Panc1 (cell line): ENCODE measurements at regions not wholly inside any gene's neighbourhood (a gene's known extent, or its start where the extent isn't known, plus 50 kb on each side); places are given as distances from the start of the nearest gene placed in this dataset.

ENCODE experiments used
- ATAC-seq: fragments of 200-7000 bp; cut with Tn5 transposase; 2 replicates; pipeline ENCODE4 v1.9.1; 2020; ENCODE audit warnings: mild to moderate bottlenecking, moderate library complexity
- BruUV-seq: library from RNA; stranded (reverse); fragments of 400-500 nt; replicated peaks from 2 replicates; lab custom pipeline; 2021; lab: Mats Ljungman, UMichigan
- CTCF ChIA-PET: fragments of 300-600 bp; sonication (Branson Sonifier 250); formaldehyde crosslinking; loops from one replicate; lab custom pipeline; 2022; ENCODE audit warnings: antibody characterized with exemption; lab: Charles Lee
- POLR2A ChIA-PET: fragments of 300-600 bp; sonication (Branson Sonifier 250); formaldehyde crosslinking; loops from one replicate; lab custom pipeline; 2022; ENCODE audit warnings: antibody characterized with exemption; lab: Charles Lee
- DNase-seq: peaks from one replicate; pipeline ENCODE4 v3.0.0-alpha.2; 2010; ENCODE audit warnings: low read depth, low spot score
- H3K27ac ChIP-seq: 2 replicates; pipeline ENCODE4 v1.5.1; 2011; ENCODE audit warnings: mild to moderate bottlenecking, low read length, inconsistent platforms
- H3K27me3 ChIP-seq: fragments of 200-500 bp; sonication (Bioruptor generic); 2 replicates; pipeline ENCODE4 v1.6.0; 2014; ENCODE audit warnings: low read length, inconsistent platforms; ENCODE audit not compliant: control insufficient read depth, insufficient read depth
- H3K36me3 ChIP-seq: fragments of 200-500 bp; sonication (Bioruptor generic); 2 replicates; pipeline ENCODE4 v1.5.1; 2014; ENCODE audit warnings: inconsistent platforms, mild to moderate bottlenecking, low read length, moderate library complexity; ENCODE audit not compliant: control insufficient read depth, insufficient read depth
- H3K4me1 ChIP-seq: 2 replicates; pipeline ENCODE4 v1.5.1; 2011; ENCODE audit warnings: inconsistent platforms, mild to moderate bottlenecking, low read length, moderate library complexity; ENCODE audit not compliant: control insufficient read depth, insufficient read depth
- H3K4me3 ChIP-seq, 2 experiments: 2 replicates each; pipeline ENCODE4 v1.5.1; 2011 to 2012; ENCODE audit warnings: low read depth in 2 of 2, low read length in 2 of 2, mild to moderate bottlenecking in 2 of 2, inconsistent platforms in 1 of 2, moderate library complexity in 1 of 2
- H3K9me3 ChIP-seq: fragments of 200-500 bp; sonication (Bioruptor generic); 2 replicates; pipeline ENCODE4 v1.5.1; 2014; ENCODE audit warnings: low read depth, mild to moderate bottlenecking, inconsistent platforms, low read length, moderate library complexity; ENCODE audit not compliant: control insufficient read depth, insufficient read depth
- CTCF ChIP-seq: fragments of 450-650 bp; IDR thresholded peaks from 2 replicates; pipeline ENCODE4 v1.5.1; 2017; ENCODE audit warnings: mild to moderate bottlenecking
- POLR2AphosphoS5 ChIP-seq: IDR thresholded peaks from 2 replicates; pipeline ENCODE4 v1.6.1; 2012; ENCODE audit warnings: mild to moderate bottlenecking, low read depth, low read length, moderate library complexity
- REST ChIP-seq, 2 experiments: IDR thresholded peaks; 2 replicates each; pipeline ENCODE4 v1.6.1; 2011 to 2012; ENCODE audit warnings: low read depth in 2 of 2, control low read depth in 1 of 2, low read length in 1 of 2, mild to moderate bottlenecking in 1 of 2, moderate library complexity in 1 of 2; ENCODE audit not compliant: insufficient read depth in 1 of 2
- SIN3A ChIP-seq: IDR thresholded peaks from 2 replicates; pipeline ENCODE4 v1.6.1; 2012; ENCODE audit warnings: low read depth, mild to moderate bottlenecking, low read length, moderate library complexity, borderline replicate concordance; ENCODE audit not compliant: insufficient read depth
- TCF7L2 ChIP-seq: IDR thresholded peaks from 2 replicates; pipeline ENCODE4 v1.6.1; 2011; ENCODE audit warnings: mild to moderate bottlenecking, low read depth, low read length, inconsistent platforms
- in situ Hi-C: cut with HindIII; loops from 2 replicates; pipeline ENCODE4 v1.10.0; 2016; ENCODE audit warnings: low sequenced_read_pairs, low pct_unique_long_range_greater_than_20kb
- intact Hi-C: fragments of 100-400 bp; cut with micrococcal nuclease; formaldehyde crosslinking; loops from one replicate; pipeline ENCODE4 v1.10.0; 2022; ENCODE audit not compliant: unreplicated experiment

DNA sequence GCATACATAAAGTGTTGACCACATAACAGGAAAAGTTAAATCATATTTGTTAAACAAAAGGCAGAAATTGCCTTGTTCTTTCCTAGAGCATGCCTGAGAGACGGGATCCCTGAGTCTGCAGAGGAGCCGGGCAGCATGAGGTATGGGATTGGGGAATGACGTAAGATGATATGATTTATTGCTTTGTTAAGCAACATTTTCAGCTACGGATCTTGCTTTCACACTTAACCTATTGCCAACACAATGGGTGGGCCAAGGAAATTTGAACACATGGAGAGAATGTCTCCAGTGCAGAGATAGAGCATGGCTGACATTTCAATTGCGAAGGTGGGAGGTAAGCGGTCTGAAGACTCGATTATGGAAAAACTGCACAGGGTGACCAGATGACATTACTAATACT, 76.7 kb downstream of the EMX2 start:
- CTCF ChIA-PET, result no interaction called here

GRCh38 chr10:117619707-117620405, 77.3 kb downstream of the EMX2 start:
- no peaks in the 10 kb centered on the region for H3K4me1 ChIP-seq
- ChIA-PET CTCF (no interaction called here), POLR2A (interaction anchor here (0.6 kb wide), 1 partner anchor 99 kb away, joined by 3 read pairs; no protein-coding TSS in a partner anchor)
- no TSS peak for BruUV-seq
- ATAC-seq (no peak), DNase-seq (no peak)
- H3K36me3 ChIP-seq, result no peaks in the 10 kb centered on the region
- no peak overlapping the region for H3K4me3 ChIP-seq
- in situ Hi-C loops (no loop called here), intact Hi-C loops (no loop called here)
- H3K9me3 ChIP-seq, result no peaks in the 10 kb centered on the region
- TF ChIP-seq CTCF (no peak), REST (IDR thresholded peaks at IDR 0.05; ENCODE audit: insufficient read depth in 1 of 2, low read depth in 2 of 2, low read length in 1 of 2) (no peak), SIN3A (no peak)
- H3K27me3 ChIP-seq, result peaks cover 8% of the 10 kb centered on the region
- H3K27ac ChIP-seq, result no peak overlapping the region

More for the DNA sequence above, 76.7 kb downstream of the EMX2 start:
- Histone ChIP-seq H3K4me3 (no peak overlapping the region), H3K9me3 (no peaks in the 10 kb centered on the region), H3K36me3 (no peaks in the 10 kb centered on the region), H3K27ac (no peak overlapping the region), H3K27me3 (peaks cover 6% of the 10 kb centered on the region; the same call in 1 of the 2 replicates), H3K4me1 (no peaks in the 10 kb centered on the region)
- TF ChIP-seq SIN3A (no peak), REST (IDR thresholded peaks at IDR 0.05; ENCODE audit: insufficient read depth in 1 of 2, low read depth in 2 of 2, low read length in 1 of 2) (no peak), POLR2AphosphoS5 (no peak), CTCF (no peak), TCF7L2 (no peak)
- no peak for DNase-seq
- in situ Hi-C loops (no loop called here), intact Hi-C loops (no loop called here)
- no peak for ATAC-seq
- POLR2A ChIA-PET, result no interaction called here
- no TSS peak for BruUV-seq
